GM18507 (cell line): ENCODE measurements at regions not wholly inside any gene's neighbourhood (a gene's known extent, or its start where the extent isn't known, plus 50 kb on each side); places are given as distances from the start of the nearest gene placed in this dataset.
"Not testable (repeated sequence)": the region's sequence is repeated elsewhere in the genome, so short reads cannot be mapped to it uniquely, and the experiment has no call there.

Source experiments
- DNase-seq: peaks from one replicate; pipeline ENCODE4 v3.0.0; 2011; ENCODE audit warnings: low read depth; ENCODE audit not compliant: insufficient read length; ENCODE audit errors: extremely low spot score
- FAIRE-seq: peaks from 2 replicates; lab custom pipeline; 2011; peaks lifted over from hg19 to GRCh38; lab: Jason Lieb, UNC

DNA sequence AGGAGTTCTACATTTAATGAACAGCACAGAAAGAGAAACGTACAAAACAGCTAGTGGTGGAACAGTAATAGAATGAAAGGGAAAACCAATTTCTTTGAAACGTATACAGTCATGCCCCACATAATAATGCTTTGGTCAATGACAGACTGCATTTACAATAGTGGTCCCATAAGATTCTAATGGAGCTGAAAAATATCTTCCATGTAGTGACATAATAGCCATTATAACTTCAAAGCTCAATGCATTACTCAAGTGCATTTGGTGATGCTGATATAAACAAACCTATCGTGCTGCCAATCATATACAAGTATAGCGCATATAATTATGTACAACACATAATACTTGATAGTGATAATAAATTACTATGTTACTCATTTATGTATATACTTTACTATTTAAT is 1008.9 kb upstream of the FOXG1 start:
- DNase-seq, FAIRE-seq: not testable (repeated sequence)

GRCh38 chr14:27760367-27760766 is 1006.2 kb upstream of the FOXG1 start:
- DNase-seq, FAIRE-seq: not testable (repeated sequence)

DNA sequence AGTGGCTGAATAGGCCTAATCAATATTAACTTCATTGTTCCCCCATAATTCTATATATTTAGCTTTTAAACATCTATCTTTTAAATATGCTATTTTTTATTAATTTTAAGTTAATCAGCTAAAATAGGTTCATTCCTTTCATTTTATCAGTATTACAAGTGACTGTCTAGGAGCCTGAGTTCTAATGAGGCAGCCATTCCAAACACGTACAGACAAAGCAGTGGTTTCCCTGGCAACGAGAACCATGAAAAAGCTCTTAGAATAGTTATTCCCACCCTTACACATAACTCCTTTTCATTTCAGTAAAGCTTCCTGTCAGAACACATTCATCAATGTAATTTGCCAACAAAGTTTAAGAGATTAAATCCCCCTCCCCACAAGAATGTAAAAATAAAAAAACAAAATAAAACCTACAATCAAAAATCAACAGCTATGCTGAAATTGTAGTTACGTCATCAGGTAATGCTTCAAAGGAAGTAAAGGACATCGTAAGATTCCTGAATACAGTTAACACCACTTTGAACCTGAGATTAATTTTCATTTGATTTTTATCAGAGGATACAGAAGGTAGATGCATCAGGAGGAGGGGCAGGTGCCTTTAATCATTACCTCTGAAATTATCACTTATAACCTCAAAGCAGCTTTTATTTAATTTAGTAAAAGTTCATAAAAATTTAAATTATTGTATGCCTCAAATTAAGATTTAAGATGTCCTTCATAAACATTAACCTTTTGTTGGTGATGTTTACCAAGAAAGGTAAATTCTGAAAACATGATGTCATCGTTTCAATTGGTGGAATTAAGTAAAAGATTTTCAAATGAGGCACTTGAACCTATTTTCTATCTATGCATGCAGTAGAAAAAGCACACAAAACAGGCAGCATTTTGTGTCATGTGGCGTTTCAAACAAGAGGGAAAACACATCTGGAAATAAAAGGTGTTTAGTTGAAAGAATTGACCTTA is 967.2 kb upstream of the FOXG1 start:
- not testable (repeated sequence) for DNase-seq, FAIRE-seq

GRCh38 chr14:27817746-27818430 is 948.7 kb upstream of the FOXG1 start:
- FAIRE-seq, DNase-seq: not testable (repeated sequence)

DNA sequence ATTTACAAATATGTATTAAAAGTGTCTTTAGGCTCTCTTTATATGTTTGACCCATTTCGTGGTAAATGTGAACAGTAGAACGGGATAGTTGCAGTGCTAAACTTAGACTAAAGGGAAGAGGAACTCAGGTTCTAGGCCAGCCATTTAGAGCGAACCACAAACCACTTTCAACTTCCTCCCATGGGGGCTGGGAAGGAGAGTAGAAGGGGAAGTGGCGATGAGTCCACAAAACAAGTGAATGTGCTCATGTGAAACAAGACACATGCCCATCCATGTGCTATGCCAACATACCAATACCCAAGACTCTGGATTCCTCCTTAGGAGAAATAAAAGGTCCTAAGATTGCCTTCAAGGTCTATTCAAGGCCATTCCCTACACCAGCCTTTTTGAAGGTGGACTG is 940.4 kb upstream of the FOXG1 start:
- not testable (repeated sequence) for DNase-seq, FAIRE-seq

DNA sequence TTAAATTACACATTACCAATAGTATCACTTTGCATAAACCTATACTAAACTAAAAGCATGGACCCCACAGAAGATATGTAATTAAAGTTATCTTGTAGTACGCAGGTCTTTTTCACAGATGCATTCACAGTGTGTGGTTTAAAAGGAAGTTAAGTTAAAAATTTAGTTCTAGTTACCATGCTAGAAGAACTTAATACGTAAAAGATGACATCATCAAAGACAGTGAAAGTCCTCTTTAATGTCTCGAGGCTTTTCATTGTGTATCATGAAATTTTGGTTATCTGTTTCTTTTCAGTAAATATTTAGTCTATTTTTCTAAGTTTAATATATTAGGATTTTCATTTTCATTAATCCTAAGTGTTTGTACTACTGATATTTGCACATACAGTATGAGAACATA is 934.6 kb upstream of the FOXG1 start:
- not testable (repeated sequence) for DNase-seq, FAIRE-seq

GRCh38 chr14:27833001-27833400 is 933.6 kb upstream of the FOXG1 start:
- FAIRE-seq, DNase-seq: not testable (repeated sequence)

- FAIRE-seq (no peak), DNase-seq (no peak)
These were observed 930.2 kb upstream of the FOXG1 start for GRCh38 chr14:27836386-27836785.

GRCh38 chr14:27845241-27845850 is 921.2 kb upstream of the FOXG1 start:
- FAIRE-seq (no peak), DNase-seq (no peak)

- FAIRE-seq: no peak
- DNase-seq: no peak
These were observed 920.7 kb upstream of the FOXG1 start for GRCh38 chr14:27845902-27846301.

DNA sequence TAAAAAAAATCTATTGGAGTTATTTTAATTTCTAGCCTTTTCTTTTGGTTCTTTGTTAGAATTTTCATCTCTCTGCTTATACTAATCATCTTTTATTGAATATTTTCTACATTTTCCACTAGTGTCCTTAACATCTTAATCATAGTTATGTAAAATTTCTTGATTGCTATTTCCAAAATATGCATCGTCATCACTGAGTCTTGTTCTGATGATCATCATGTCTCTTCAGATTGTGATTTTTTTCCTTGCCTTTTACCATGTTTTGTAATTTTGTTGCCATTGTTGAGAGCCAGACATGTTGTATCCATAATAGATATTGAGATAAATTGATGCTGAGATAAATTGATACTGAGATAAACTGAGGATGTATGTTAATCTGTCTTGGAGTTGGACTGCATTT is 919.1 kb upstream of the FOXG1 start:
- not testable (repeated sequence) for DNase-seq, FAIRE-seq

DNA sequence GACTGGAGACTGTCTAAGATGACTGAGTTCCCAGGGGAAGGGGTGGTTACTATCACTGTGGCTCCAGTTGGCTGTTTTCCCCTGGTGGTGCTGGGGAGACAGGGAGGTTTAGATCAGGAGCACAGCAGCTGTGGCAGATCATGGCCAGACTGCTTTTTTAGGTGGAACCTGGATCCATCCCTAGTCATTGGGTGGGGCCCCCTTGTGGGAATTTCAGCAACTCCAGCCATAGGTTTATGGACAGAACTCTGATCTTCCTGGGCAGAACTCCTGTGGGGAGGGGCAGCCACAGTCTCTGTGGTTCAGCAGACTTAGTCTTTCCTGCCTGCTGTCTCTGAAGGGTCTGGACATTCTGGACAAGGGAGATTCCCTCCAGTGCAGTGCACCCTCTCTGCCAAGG is 917.4 kb upstream of the FOXG1 start:
- FAIRE-seq, DNase-seq: not testable (repeated sequence)

DNA sequence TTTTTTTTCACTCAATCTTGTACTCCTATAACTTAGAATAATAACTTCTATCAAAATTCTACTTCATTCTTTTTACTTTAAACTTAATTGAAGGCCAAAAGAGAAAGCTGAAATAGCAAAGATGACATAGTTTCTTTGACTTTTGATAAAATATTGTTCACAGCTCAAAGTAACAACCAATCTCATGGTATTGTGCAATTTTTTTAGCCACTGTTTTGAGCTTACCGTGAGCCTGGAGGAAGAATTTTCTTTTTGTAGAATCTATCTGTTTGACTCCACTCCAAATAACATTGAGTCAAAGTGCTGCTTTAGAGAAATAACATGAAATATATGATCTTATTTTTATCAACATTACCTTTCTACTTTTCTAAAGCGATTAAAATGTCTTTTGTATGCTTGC is 903.9 kb upstream of the FOXG1 start:
- DNase-seq: no peak
- no peak for FAIRE-seq

GRCh38 chr14:27863166-27863565 is 903.4 kb upstream of the FOXG1 start:
- DNase-seq (no peak), FAIRE-seq (no peak)

DNA sequence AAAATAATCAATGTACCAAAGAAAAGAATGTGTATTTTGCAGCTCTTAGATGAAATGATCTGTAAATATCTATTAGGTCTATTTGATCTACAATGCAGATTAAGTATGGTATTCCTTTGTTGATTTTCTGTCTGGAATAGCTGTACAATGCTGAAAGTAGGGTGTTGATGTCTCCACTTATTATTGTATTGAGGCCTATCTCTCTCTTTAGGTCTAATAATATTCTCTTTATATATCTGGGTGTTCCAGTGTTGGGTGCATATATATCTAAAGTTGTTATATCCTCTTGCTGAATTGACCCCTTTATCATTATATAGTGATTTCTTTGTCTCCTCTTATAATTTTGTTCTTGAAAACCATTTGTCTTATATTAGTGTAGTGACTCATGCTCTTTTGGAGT is 885.5 kb upstream of the FOXG1 start:
- DNase-seq (no peak), FAIRE-seq (no peak)

- no peak for FAIRE-seq
- no peak for DNase-seq
These were observed 884.9 kb upstream of the FOXG1 start for GRCh38 chr14:27881646-27882045.

- DNase-seq (no peak), FAIRE-seq (no peak)
These were observed 880.3 kb upstream of the FOXG1 start for GRCh38 chr14:27886256-27886655.

- DNase-seq: no peak
- no peak for FAIRE-seq
These were observed 876.3 kb upstream of the FOXG1 start for GRCh38 chr14:27890259-27890658.

- FAIRE-seq, DNase-seq: not testable (repeated sequence)
These were observed 858.1 kb upstream of the FOXG1 start for GRCh38 chr14:27908484-27908883.

DNA sequence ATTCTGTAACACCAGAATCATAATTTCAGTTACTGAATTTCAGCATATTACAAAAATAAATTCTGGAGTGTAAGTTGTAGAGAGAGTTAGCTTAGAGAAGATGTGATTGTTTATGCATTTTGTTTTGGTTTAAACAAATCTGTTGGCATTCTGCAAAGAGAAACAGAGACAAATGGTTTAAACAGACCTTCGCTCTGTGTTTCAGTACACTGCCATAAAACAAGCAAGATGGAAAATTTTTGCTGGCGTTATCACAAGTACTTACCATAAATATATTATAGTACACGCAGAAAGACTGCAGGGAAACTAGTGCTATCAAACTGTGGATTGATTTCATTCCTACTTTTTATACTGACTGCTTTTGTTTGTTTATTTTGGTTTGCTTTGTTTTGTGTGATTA is 850.3 kb upstream of the FOXG1 start:
- DNase-seq (no peak), FAIRE-seq (no peak)
